OCI-LY7 (cell line): ENCODE measurements at regions not wholly inside any gene's neighbourhood (a gene's known extent, or its start where the extent isn't known, plus 50 kb on each side); places are given as distances from the start of the nearest gene placed in this dataset.

Experiments
- CTCF ChIP-seq: fragments of 200-600 bp; sonication (generic); conservative IDR thresholded peaks from 2 replicates; pipeline ENCODE4 v1.5.1; 2014; ENCODE audit warnings: mild to moderate bottlenecking, antibody characterized with exemption, low read length, moderate library complexity, mixed read lengths
- EZH2phosphoT487 ChIP-seq: fragments of 200-600 bp; sonication (generic); IDR thresholded peaks from 2 replicates; pipeline ENCODE4 v1.6.1; 2018; ENCODE audit warnings: low read depth, borderline replicate concordance, mild to moderate bottlenecking, mixed run types, antibody characterized with exemption, low read length, moderate library complexity, mixed read lengths

GRCh38 chr12:68446901-68447796, 115.0 kb upstream of the MDM1 start:
- TF ChIP-seq CTCF (no peak), EZH2phosphoT487 (no peak)
